ENCODE measurements at regions not wholly inside any gene's neighbourhood (a gene's known extent, or its start where the extent isn't known, plus 50 kb on each side); places are given as distances from the start of the nearest gene placed in this dataset.

DNA sequence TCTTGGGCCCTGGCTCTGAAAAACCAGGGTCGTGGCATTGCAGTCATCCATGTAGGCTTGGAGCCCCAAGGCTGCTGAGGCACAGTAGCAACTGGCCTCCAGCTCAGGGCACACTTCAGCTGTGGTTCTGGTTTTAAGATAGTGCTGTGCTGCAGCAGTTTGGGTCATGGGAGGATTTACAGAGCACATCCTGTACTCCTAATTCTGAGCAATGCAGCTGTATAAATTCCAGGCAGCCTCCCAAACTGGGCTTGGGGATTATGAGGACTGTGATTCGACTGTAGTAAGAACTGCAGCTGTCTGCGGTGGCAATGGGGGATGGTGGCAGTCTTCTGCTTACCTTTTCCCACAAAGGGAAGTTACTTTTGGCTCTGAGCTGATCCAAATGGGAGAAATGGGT lies 536.3 kb upstream of the GCFC2 start:
- TF ChIP-seq, protein P1, sequence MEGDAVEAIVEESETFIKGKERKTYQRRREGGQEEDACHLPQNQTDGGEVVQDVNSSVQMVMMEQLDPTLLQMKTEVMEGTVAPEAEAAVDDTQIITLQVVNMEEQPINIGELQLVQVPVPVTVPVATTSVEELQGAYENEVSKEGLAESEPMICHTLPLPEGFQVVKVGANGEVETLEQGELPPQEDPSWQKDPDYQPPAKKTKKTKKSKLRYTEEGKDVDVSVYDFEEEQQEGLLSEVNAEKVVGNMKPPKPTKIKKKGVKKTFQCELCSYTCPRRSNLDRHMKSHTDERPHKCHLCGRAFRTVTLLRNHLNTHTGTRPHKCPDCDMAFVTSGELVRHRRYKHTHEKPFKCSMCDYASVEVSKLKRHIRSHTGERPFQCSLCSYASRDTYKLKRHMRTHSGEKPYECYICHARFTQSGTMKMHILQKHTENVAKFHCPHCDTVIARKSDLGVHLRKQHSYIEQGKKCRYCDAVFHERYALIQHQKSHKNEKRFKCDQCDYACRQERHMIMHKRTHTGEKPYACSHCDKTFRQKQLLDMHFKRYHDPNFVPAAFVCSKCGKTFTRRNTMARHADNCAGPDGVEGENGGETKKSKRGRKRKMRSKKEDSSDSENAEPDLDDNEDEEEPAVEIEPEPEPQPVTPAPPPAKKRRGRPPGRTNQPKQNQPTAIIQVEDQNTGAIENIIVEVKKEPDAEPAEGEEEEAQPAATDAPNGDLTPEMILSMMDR (IDR thresholded peaks at IDR 0.05) = no peak
- TF ChIP-seq POLR2A (IDR thresholded peaks at IDR 0.05) = no peak

All from right lobe of liver (tissue), 4 donors.